ENCODE measurements at regions not wholly inside any gene's neighbourhood (a gene's known extent, or its start where the extent isn't known, plus 50 kb on each side); places are given as distances from the start of the nearest gene placed in this dataset.

DNA sequence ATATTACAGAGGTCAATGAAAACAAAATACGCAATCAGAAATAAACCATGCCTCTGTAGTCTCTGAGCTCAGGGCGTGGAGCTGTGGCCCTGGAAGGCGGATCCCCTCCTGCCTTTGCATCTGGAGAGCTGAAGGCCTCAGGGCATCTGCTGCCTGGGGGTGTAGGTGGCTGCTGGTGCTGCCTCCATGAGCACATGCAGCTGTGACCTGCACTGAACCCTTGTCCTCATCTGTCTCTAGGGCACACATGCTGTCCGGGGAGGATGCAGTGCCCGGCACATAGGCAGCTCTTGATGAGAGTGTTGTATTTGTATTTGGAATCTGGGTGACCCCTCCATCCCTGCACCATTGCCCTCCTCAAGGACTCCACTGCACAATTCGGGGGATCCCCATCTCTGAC lies 185.7 kb downstream of the TEX29 start:
- H3K27ac ChIP-seq (ENCODE audit: low read length), result no peak overlapping the region
- no peaks in the 10 kb centered on the region for H3K36me3 ChIP-seq (ENCODE audit: control insufficient read depth in 1 of 2, insufficient read depth in 2 of 2, low read length in 2 of 2)
- peaks cover 0 to 11% of the 10 kb centered on the region in 2 donors for H3K9me3 ChIP-seq (ENCODE audit: control insufficient read depth in 1 of 2, low read length in 2 of 2)
- no peaks in the 10 kb centered on the region for H3K27me3 ChIP-seq (ENCODE audit: low read depth, low read length)
- H3K4me3 ChIP-seq (ENCODE audit: low read depth in 1 of 2, low read length in 2 of 2), result no peak overlapping the region
- no peaks in the 10 kb centered on the region for H3K4me1 ChIP-seq (ENCODE audit: control insufficient read depth in 1 of 2, insufficient read depth in 2 of 2, low read length in 2 of 2)

DNA sequence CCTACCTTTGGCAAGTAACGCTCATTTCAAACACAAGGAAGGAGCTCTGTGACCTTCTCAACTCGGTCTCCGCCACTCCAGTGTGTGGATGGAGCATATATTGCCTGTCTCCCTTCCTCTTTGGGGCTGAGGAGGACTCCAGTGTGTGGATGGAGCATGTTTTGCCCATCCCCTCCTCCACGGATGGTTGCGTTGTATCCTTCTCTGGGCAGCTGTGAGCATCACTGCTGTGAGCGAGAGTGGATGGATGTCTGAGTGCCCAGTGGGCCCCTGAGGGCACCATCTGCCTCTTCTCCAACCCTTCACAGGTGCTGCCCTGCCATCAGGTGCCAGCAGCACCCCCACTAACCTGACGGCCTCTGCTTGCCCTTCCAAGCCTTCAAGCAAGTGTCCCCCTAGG lies 186.2 kb downstream of the TEX29 start:
- Histone ChIP-seq H3K4me1 (ENCODE audit: control insufficient read depth in 1 of 2, insufficient read depth in 2 of 2, low read length in 2 of 2) (no peaks in the 10 kb centered on the region), H3K36me3 (ENCODE audit: control insufficient read depth in 1 of 2, insufficient read depth in 2 of 2, low read length in 2 of 2) (no peaks in the 10 kb centered on the region), H3K27ac (ENCODE audit: low read length) (no peak overlapping the region), H3K4me3 (ENCODE audit: low read depth in 1 of 2, low read length in 2 of 2) (no peak overlapping the region), H3K9me3 (ENCODE audit: control insufficient read depth in 1 of 2, low read length in 2 of 2) (peaks cover 0 to 6% of the 10 kb centered on the region in 2 donors), H3K27me3 (ENCODE audit: low read depth, low read length) (no peaks in the 10 kb centered on the region)

DNA sequence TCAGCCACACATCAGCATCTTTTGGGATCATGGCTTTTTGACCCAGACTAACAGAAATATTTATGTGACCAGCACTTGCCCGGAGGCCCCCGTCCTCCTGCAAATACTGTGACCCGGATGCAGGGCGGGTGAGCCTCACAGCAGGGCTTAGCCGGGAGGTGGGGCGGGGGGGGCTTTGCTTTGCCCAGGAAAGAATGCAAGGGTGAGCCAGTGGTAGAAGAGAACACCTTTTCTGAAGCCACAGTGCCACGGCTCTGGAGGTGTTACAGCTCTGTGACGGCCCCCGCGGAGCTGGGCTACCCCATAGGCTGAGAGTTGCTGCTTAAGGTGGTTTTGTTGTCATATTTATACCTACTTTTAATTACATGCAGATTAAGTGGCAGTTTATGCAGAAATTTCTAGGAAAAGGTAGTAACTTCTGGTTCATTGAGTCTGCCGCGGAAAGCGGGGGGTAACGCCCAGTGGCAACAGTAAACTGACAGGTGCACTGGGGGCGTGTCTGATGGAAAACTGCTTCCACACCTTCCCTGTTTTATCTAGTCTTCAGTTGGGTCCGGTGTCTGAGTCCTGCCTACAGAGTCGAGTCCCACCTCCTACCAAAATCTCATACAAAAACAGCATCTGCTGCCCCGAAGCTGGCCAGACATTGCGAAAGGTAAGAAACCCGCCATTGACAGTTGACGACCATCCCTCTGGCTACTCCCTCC lies 187.9 kb downstream of the TEX29 start:
- Histone ChIP-seq H3K4me1 (ENCODE audit: control insufficient read depth in 1 of 2, insufficient read depth in 2 of 2, low read length in 2 of 2) (no peaks in the 10 kb centered on the region), H3K36me3 (ENCODE audit: control insufficient read depth in 1 of 2, insufficient read depth in 2 of 2, low read length in 2 of 2) (no peaks in the 10 kb centered on the region), H3K4me3 (ENCODE audit: low read depth in 1 of 2, low read length in 2 of 2) (no peak overlapping the region), H3K27ac (ENCODE audit: low read length) (no peak overlapping the region), H3K27me3 (ENCODE audit: low read depth, low read length) (no peaks in the 10 kb centered on the region), H3K9me3 (ENCODE audit: control insufficient read depth in 1 of 2, low read length in 2 of 2) (no peaks in the 10 kb centered on the region)

DNA sequence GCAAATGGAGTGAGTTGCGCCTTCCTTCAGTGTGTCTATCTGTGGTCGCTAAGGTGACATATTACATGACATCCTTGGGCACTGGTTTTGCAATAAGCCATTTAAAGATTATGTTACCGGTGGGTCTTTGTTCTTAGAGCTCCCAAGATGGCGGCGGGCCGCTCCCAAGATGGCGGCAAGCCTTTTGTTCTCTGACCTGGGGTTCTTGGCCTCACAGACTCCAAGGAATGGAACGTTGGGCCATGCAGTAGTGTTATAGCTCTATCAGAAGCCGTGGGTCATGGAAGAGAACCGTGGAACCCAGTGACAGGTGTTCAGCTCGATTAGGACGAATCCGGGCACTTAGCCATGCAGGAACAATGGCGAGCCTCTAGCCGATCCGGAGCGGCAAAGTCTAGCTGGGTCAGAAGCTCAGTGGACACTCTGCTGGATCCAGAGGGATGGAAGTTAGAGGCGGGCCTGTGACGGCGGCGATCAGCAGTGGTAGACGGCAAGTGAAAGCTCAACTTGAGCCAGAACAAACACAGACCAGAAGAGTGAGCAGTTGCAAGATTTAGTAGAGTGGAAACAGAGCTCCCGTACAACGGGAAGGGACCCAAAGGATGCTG lies 188.6 kb downstream of the TEX29 start:
- Histone ChIP-seq H3K27ac (ENCODE audit: low read length) (no peak overlapping the region), H3K9me3 (ENCODE audit: control insufficient read depth in 1 of 2, low read length in 2 of 2) (no peaks in the 10 kb centered on the region), H3K36me3 (ENCODE audit: control insufficient read depth in 1 of 2, insufficient read depth in 2 of 2, low read length in 2 of 2) (no peaks in the 10 kb centered on the region), H3K4me3 (ENCODE audit: low read depth in 1 of 2, low read length in 2 of 2) (no peak overlapping the region), H3K4me1 (ENCODE audit: control insufficient read depth in 1 of 2, insufficient read depth in 2 of 2, low read length in 2 of 2) (no peaks in the 10 kb centered on the region), H3K27me3 (ENCODE audit: low read depth, low read length) (no peaks in the 10 kb centered on the region)

DNA sequence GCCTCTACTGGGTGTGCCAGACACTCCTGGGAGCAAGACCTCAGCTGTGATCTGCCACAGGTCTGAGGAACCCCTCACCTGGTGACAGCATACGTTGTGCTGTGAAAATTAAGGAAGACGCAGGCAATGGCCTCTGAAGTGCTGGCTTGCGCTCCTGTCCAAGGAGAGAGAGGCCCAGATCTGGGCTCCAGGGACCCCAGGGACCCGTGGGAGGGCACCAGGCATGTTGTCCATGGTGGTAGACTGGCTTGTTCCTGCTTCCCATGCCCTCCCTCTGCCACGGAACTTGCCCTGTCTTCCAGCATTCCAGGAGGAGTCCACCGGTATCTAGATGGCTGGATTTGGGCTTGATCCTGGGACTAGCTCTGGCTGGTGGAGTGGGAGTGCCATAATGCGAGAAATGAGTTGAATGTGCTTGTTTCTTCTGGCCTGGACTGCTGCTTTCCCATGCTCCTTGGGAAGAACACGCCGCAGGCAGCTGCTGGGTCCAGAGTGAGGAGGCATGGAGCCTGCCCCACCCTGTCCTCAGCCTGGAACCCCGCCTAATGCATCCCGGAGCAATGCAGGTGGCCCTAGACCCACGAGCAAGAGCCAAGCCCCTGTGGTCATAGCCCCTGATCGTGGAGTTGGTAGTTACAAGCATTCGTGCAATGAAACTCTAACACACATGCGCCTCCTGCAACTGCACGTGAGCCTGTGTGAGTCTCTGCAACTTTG lies 190.2 kb downstream of the TEX29 start:
- no peak overlapping the region for H3K27ac ChIP-seq (ENCODE audit: low read length)
- H3K4me3 ChIP-seq (ENCODE audit: low read depth in 1 of 2, low read length in 2 of 2), result no peak overlapping the region
- no peaks in the 10 kb centered on the region for H3K36me3 ChIP-seq (ENCODE audit: control insufficient read depth in 1 of 2, insufficient read depth in 2 of 2, low read length in 2 of 2)
- no peaks in the 10 kb centered on the region for H3K27me3 ChIP-seq (ENCODE audit: low read depth, low read length)
- H3K9me3 ChIP-seq (ENCODE audit: control insufficient read depth in 1 of 2, low read length in 2 of 2), result no peaks in the 10 kb centered on the region
- H3K4me1 ChIP-seq (ENCODE audit: control insufficient read depth in 1 of 2, insufficient read depth in 2 of 2, low read length in 2 of 2), result no peaks in the 10 kb centered on the region

DNA sequence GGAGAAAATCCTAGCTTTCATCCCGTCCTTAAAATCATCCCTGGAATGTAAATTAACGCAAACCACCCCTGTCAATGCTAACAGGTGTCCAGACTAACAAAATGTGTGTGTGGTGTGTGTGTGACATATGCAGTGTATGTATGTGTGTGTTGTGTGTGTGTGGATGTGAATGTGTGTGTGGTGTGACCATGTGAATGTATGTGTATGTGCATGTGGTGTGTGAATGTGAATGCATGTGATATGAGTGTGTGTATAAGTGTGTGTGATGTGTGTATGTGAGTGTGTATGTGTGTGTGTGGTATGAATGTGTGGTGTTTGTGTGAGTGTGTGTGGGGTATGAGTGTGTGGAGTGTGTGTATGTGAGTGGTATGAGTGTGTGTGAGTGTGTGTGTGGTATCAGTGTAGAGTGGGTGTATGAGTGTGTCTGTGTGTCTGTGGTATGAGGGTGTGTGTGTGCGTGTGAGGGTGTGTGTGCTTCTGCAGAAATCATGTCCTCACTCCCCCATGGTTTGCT lies 190.8 kb downstream of the TEX29 start:
- Histone ChIP-seq H3K36me3 (ENCODE audit: control insufficient read depth in 1 of 2, insufficient read depth in 2 of 2, low read length in 2 of 2) (no peaks in the 10 kb centered on the region), H3K4me1 (ENCODE audit: control insufficient read depth in 1 of 2, insufficient read depth in 2 of 2, low read length in 2 of 2) (no peaks in the 10 kb centered on the region), H3K27me3 (ENCODE audit: low read depth, low read length) (no peaks in the 10 kb centered on the region), H3K4me3 (ENCODE audit: low read depth in 1 of 2, low read length in 2 of 2) (no peak overlapping the region), H3K27ac (ENCODE audit: low read length) (no peak overlapping the region), H3K9me3 (ENCODE audit: control insufficient read depth in 1 of 2, low read length in 2 of 2) (no peaks in the 10 kb centered on the region)

GRCh38 chr13:111511805-111512504 lies 191.5 kb downstream of the TEX29 start:
- H3K27me3 ChIP-seq (ENCODE audit: low read depth, low read length), result peaks cover under 1% of the 10 kb centered on the region
- H3K9me3 ChIP-seq (ENCODE audit: control insufficient read depth in 1 of 2, low read length in 2 of 2), result no peaks in the 10 kb centered on the region
- H3K4me1 ChIP-seq (ENCODE audit: control insufficient read depth in 1 of 2, insufficient read depth in 2 of 2, low read length in 2 of 2), result no peaks in the 10 kb centered on the region
- H3K27ac ChIP-seq (ENCODE audit: low read length), result no peak overlapping the region
- H3K36me3 ChIP-seq (ENCODE audit: control insufficient read depth in 1 of 2, insufficient read depth in 2 of 2, low read length in 2 of 2), result no peaks in the 10 kb centered on the region
- H3K4me3 ChIP-seq (ENCODE audit: low read depth in 1 of 2, low read length in 2 of 2), result no peak overlapping the region

- H3K4me1 ChIP-seq (ENCODE audit: control insufficient read depth in 1 of 2, insufficient read depth in 2 of 2, low read length in 2 of 2), result no peaks in the 10 kb centered on the region
- no peak overlapping the region for H3K27ac ChIP-seq (ENCODE audit: low read length)
- no peak overlapping the region for H3K4me3 ChIP-seq (ENCODE audit: low read depth in 1 of 2, low read length in 2 of 2)
- no peaks in the 10 kb centered on the region for H3K36me3 ChIP-seq (ENCODE audit: control insufficient read depth in 1 of 2, insufficient read depth in 2 of 2, low read length in 2 of 2)
- peaks cover 4% of the 10 kb centered on the region for H3K27me3 ChIP-seq (ENCODE audit: low read depth, low read length)
- H3K9me3 ChIP-seq (ENCODE audit: control insufficient read depth in 1 of 2, low read length in 2 of 2), result no peaks in the 10 kb centered on the region
These were observed 192.3 kb downstream of the TEX29 start for GRCh38 chr13:111512707-111513106.

DNA sequence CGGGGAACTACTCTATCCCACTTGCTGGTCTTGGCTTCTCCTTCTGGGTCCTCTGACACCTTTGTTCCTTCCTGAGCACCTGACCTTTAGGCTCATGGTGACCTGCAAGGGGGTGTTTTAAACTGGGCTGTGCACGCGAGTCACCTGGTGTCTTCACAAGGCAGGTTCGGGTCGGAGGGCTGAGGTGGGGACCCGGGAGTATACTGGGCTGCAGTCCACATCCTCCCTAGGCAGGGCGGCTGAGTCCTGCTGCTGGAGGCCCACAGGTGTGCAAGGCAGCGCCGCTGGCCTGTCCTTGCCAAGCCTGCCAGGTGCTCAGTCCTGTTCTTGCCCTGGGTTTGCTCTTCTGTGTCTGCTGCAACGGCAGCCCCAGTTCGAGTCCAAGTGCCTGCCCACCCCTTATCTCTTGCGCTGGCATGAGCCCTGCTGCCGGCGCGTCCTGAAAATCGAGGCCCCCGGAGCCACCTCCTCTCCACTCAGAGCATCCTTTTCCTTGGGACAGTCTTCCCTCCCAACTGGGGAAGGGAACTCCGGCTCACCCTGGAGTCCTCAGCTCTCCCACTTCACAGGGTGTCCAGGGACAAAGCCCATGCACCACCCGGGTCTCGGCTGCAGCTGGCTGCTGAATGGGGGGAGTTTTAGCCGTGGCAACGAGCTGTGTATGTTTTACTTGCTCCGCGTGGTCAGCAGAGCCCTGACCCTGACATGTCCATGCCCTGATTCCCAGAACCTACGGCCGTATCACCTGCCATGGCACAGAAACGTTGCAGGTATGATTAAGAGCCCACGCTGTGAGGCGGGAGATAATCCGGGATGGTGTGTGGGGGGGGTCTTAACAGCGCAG lies 193.5 kb downstream of the TEX29 start:
- Histone ChIP-seq H3K36me3 (ENCODE audit: control insufficient read depth in 1 of 2, insufficient read depth in 2 of 2, low read length in 2 of 2) (no peaks in the 10 kb centered on the region), H3K9me3 (ENCODE audit: control insufficient read depth in 1 of 2, low read length in 2 of 2) (no peaks in the 10 kb centered on the region), H3K27ac (ENCODE audit: low read length) (no peak overlapping the region), H3K4me3 (ENCODE audit: low read depth in 1 of 2, low read length in 2 of 2) (no peak overlapping the region), H3K27me3 (ENCODE audit: low read depth, low read length) (peaks cover 4% of the 10 kb centered on the region), H3K4me1 (ENCODE audit: control insufficient read depth in 1 of 2, insufficient read depth in 2 of 2, low read length in 2 of 2) (no peaks in the 10 kb centered on the region)

DNA sequence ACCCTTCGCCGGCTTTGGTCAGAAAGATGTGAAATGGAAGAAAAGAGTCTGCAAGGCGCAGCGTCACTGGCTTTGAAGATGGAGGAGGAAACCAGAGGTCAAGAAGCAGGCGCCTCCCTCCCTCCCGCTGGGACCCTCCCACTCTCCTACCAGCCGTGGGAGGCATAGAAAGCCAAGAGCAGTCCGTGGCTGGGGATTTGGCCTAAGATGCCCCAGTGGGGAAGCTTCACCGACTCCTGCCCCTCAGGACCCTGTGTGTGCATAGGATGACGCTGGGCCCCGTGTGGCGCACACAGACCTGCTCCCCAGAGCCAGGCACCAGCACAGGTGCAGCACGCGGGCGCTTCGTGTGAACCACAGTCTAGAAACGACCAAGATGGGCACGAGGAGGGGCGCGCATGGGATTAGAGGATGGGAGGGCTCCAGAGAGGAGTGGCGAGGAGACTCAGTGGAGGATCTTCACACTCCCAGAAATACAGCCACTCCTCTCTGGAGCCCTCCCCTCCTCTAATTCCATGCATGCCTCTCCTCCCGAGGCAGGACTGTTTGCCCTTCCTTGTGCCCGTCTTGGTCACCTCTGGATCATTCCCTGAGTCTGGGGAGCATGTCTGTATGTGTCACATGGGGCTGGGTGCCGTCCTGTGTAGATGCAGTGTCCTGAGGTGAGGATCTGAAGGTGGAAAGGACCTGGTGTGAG lies 194.3 kb downstream of the TEX29 start:
- no peaks in the 10 kb centered on the region for H3K9me3 ChIP-seq (ENCODE audit: control insufficient read depth in 1 of 2, low read length in 2 of 2)
- no peaks in the 10 kb centered on the region for H3K4me1 ChIP-seq (ENCODE audit: control insufficient read depth in 1 of 2, insufficient read depth in 2 of 2, low read length in 2 of 2)
- peaks cover 4% of the 10 kb centered on the region for H3K27me3 ChIP-seq (ENCODE audit: low read depth, low read length)
- H3K4me3 ChIP-seq (ENCODE audit: low read depth in 1 of 2, low read length in 2 of 2), result no peak overlapping the region
- H3K27ac ChIP-seq (ENCODE audit: low read length), result no peak overlapping the region
- H3K36me3 ChIP-seq (ENCODE audit: control insufficient read depth in 1 of 2, insufficient read depth in 2 of 2, low read length in 2 of 2), result no peaks in the 10 kb centered on the region

Measured in muscle layer of duodenum (tissue), 2 donors.